ENCODE measurements at regions not wholly inside any gene's neighbourhood (a gene's known extent, or its start where the extent isn't known, plus 50 kb on each side); places are given as distances from the start of the nearest gene placed in this dataset.

GRCh38 chr14:98855926-98856715 is 415.9 kb downstream of the BCL11B start:
- CTCF ChIA-PET, result no interaction called here

GRCh38 chr14:98858158-98858557 is 413.8 kb downstream of the BCL11B start:
- ChIA-PET CTCF (no interaction called here), POLR2A (no interaction called here)
- no peak for DNase-seq (ENCODE audit: low read depth)
- H3K36me3 ChIP-seq (ENCODE audit: control insufficient read depth, insufficient read depth, low read length), result no peaks in the 10 kb centered on the region
- TF ChIP-seq CTCF (IDR thresholded peaks at IDR 0.05; ENCODE audit: insufficient read depth, low read depth, low read length), result no peak
- H3K27me3 ChIP-seq (ENCODE audit: control insufficient read depth, insufficient read depth, low read length), result no peaks in the 10 kb centered on the region
- no peak overlapping the region for H3K4me3 ChIP-seq (ENCODE audit: low read depth, low read length)

More at GRCh38 chr14:98855926-98856715, 415.9 kb downstream of the BCL11B start:
- Histone ChIP-seq H3K36me3 (ENCODE audit: control insufficient read depth, insufficient read depth, low read length) (no peaks in the 10 kb centered on the region), H3K27me3 (ENCODE audit: control insufficient read depth, insufficient read depth, low read length) (no peaks in the 10 kb centered on the region), H3K4me3 (ENCODE audit: low read depth, low read length) (no peak overlapping the region)
- TF ChIP-seq CTCF (IDR thresholded peaks at IDR 0.05; ENCODE audit: insufficient read depth, low read depth, low read length), result no peak
- POLR2A ChIA-PET, result no interaction called here
- no peak for DNase-seq (ENCODE audit: low read depth)

- Histone ChIP-seq H3K4me3 (ENCODE audit: low read depth, low read length) (no peak overlapping the region), H3K27me3 (ENCODE audit: control insufficient read depth, insufficient read depth, low read length) (no peaks in the 10 kb centered on the region), H3K36me3 (ENCODE audit: control insufficient read depth, insufficient read depth, low read length) (no peaks in the 10 kb centered on the region)
- ChIA-PET CTCF (no interaction called here), POLR2A (no interaction called here)
- no peak for TF ChIP-seq CTCF (IDR thresholded peaks at IDR 0.05; ENCODE audit: insufficient read depth, low read depth, low read length)
- no peak for DNase-seq (ENCODE audit: low read depth)
Measured at GRCh38 chr14:98858561-98858960, 413.4 kb downstream of the BCL11B start.

GRCh38 chr14:98859301-98859700 is 412.7 kb downstream of the BCL11B start:
- Histone ChIP-seq H3K36me3 (ENCODE audit: control insufficient read depth, insufficient read depth, low read length) (no peaks in the 10 kb centered on the region), H3K4me3 (ENCODE audit: low read depth, low read length) (no peak overlapping the region), H3K27me3 (ENCODE audit: control insufficient read depth, insufficient read depth, low read length) (no peaks in the 10 kb centered on the region)
- TF ChIP-seq CTCF (IDR thresholded peaks at IDR 0.05; ENCODE audit: insufficient read depth, low read depth, low read length), result no peak
- POLR2A ChIA-PET, result no interaction called here
- DNase-seq (ENCODE audit: low read depth), result no peak
- CTCF ChIA-PET, result no interaction called here

GRCh38 chr14:98864211-98864610 is 407.8 kb downstream of the BCL11B start:
- no peak for TF ChIP-seq CTCF (IDR thresholded peaks at IDR 0.05; ENCODE audit: insufficient read depth, low read depth, low read length)
- no peaks in the 10 kb centered on the region for H3K27me3 ChIP-seq (ENCODE audit: control insufficient read depth, insufficient read depth, low read length)
- no peak overlapping the region for H3K4me3 ChIP-seq (ENCODE audit: low read depth, low read length)
- H3K36me3 ChIP-seq (ENCODE audit: control insufficient read depth, insufficient read depth, low read length), result no peaks in the 10 kb centered on the region
- ChIA-PET POLR2A (no interaction called here), CTCF (no interaction called here)
- DNase-seq (ENCODE audit: low read depth), result no peak
